HUES64 (cell line): ENCODE measurements at regions not wholly inside any gene's neighbourhood (a gene's known extent, or its start where the extent isn't known, plus 50 kb on each side); places are given as distances from the start of the nearest gene placed in this dataset.

ENCODE experiments used
- H3K27ac ChIP-seq: 2 replicates; pipeline ENCODE4 v1.7.0; 2013; ENCODE audit warnings: low read depth, low read length, inconsistent platforms
- H3K27me3 ChIP-seq: 2 replicates; pipeline ENCODE4 v1.6.1; 2013; ENCODE audit warnings: mild to moderate bottlenecking, low read length; ENCODE audit not compliant: insufficient read depth
- H3K36me3 ChIP-seq: 2 replicates; pipeline ENCODE4 v1.6.1; 2013; ENCODE audit warnings: mild to moderate bottlenecking, low read length; ENCODE audit not compliant: insufficient read depth
- H3K4me1 ChIP-seq: 2 replicates; pipeline ENCODE4 v1.6.1; 2013; ENCODE audit warnings: mild to moderate bottlenecking, low read length, moderate library complexity; ENCODE audit not compliant: insufficient read depth
- H3K4me3 ChIP-seq: 2 replicates; pipeline ENCODE4 v1.5.1; 2013; ENCODE audit warnings: mild to moderate bottlenecking, low read length, moderate library complexity
- H3K9ac ChIP-seq: 2 replicates; pipeline ENCODE4 v1.6.1; 2013; ENCODE audit warnings: mild to moderate bottlenecking, low read depth, low read length
- H3K9me3 ChIP-seq: 2 replicates; pipeline ENCODE4 v1.6.1; 2013; ENCODE audit warnings: low read depth, low read length; ENCODE audit not compliant: insufficient read depth
- WGBS: fragments of 150-250, 120-280 bp; methylation state at CpG from one replicate; pipeline ENCODE4 v1.1.7; 2013; ENCODE audit warnings: missing lambda C conversion rate; 5-methylcytosine and 5-hydroxymethylcytosine counted together

GRCh38 chr15:61759639-61760038 lies 300.6 kb downstream of the VPS13C start:
- Histone ChIP-seq H3K9ac (no peak overlapping the region), H3K36me3 (no peaks in the 10 kb centered on the region), H3K4me3 (no peak overlapping the region), H3K4me1 (peaks cover 6% of the 10 kb centered on the region), H3K9me3 (no peaks in the 10 kb centered on the region), H3K27ac (no peak overlapping the region), H3K27me3 (no peaks in the 10 kb centered on the region)
- 92% methylated on average over 2 of the region's 2 CpGs for WGBS

GRCh38 chr15:61756071-61756820 lies 304.0 kb downstream of the VPS13C start:
- Histone ChIP-seq H3K9ac (no peak overlapping the region), H3K27me3 (no peaks in the 10 kb centered on the region), H3K4me3 (no peak overlapping the region), H3K4me1 (no peaks in the 10 kb centered on the region), H3K36me3 (no peaks in the 10 kb centered on the region), H3K27ac (no peak overlapping the region), H3K9me3 (no peaks in the 10 kb centered on the region)
- 83% methylated on average over 3 of the region's 4 CpGs for WGBS

GRCh38 chr15:61755467-61755866 lies 304.8 kb downstream of the VPS13C start:
- Histone ChIP-seq H3K4me3 (no peak overlapping the region), H3K27ac (no peak overlapping the region), H3K4me1 (no peaks in the 10 kb centered on the region), H3K27me3 (no peaks in the 10 kb centered on the region), H3K9ac (no peak overlapping the region), H3K36me3 (no peaks in the 10 kb centered on the region), H3K9me3 (no peaks in the 10 kb centered on the region)
- 94% methylated on average over 2 of the region's 2 CpGs for WGBS

- Histone ChIP-seq H3K4me3 (no peak overlapping the region), H3K9me3 (no peaks in the 10 kb centered on the region), H3K27me3 (no peaks in the 10 kb centered on the region), H3K4me1 (no peaks in the 10 kb centered on the region), H3K9ac (no peak overlapping the region), H3K27ac (no peak overlapping the region), H3K36me3 (no peaks in the 10 kb centered on the region)
- WGBS: 98% methylated on average over 6 of the region's 6 CpGs
These were observed 307.1 kb downstream of the VPS13C start for GRCh38 chr15:61753018-61753710.

GRCh38 chr15:61752001-61752400 lies 308.2 kb downstream of the VPS13C start:
- no peaks in the 10 kb centered on the region for H3K4me1 ChIP-seq
- H3K27me3 ChIP-seq: no peaks in the 10 kb centered on the region
- no peak overlapping the region for H3K27ac ChIP-seq
- no peaks in the 10 kb centered on the region for H3K36me3 ChIP-seq
- WGBS: 85% methylated on average over 5 of the region's 5 CpGs
- no peaks in the 10 kb centered on the region for H3K9me3 ChIP-seq
- no peak overlapping the region for H3K9ac ChIP-seq
- no peak overlapping the region for H3K4me3 ChIP-seq

- Histone ChIP-seq H3K4me3 (no peak overlapping the region), H3K27me3 (no peaks in the 10 kb centered on the region), H3K27ac (no peak overlapping the region), H3K9me3 (no peaks in the 10 kb centered on the region), H3K4me1 (no peaks in the 10 kb centered on the region), H3K9ac (no peak overlapping the region), H3K36me3 (no peaks in the 10 kb centered on the region)
- 92% methylated on average over 15 of the region's 15 CpGs for WGBS
These were observed 309.8 kb downstream of the VPS13C start for GRCh38 chr15:61750271-61751084.

- WGBS: 94% methylated on average over 5 of the region's 7 CpGs
- Histone ChIP-seq H3K9ac (no peak overlapping the region), H3K4me3 (no peak overlapping the region), H3K9me3 (no peaks in the 10 kb centered on the region), H3K36me3 (no peaks in the 10 kb centered on the region), H3K27ac (no peak overlapping the region), H3K27me3 (no peaks in the 10 kb centered on the region), H3K4me1 (no peaks in the 10 kb centered on the region)
These were observed 311.1 kb downstream of the VPS13C start for GRCh38 chr15:61749169-61749568.

- H3K4me3 ChIP-seq: no peak overlapping the region
- H3K9me3 ChIP-seq: no peaks in the 10 kb centered on the region
- no peaks in the 10 kb centered on the region for H3K27me3 ChIP-seq
- H3K4me1 ChIP-seq: no peaks in the 10 kb centered on the region
- H3K27ac ChIP-seq: no peak overlapping the region
- H3K9ac ChIP-seq: no peak overlapping the region
- WGBS: 100% methylated on average over 2 of the region's 2 CpGs
- H3K36me3 ChIP-seq: no peaks in the 10 kb centered on the region
These were observed 311.7 kb downstream of the VPS13C start for GRCh38 chr15:61748529-61748928.

- 92% methylated on average over 2 of the region's 2 CpGs for WGBS
- H3K27ac ChIP-seq: no peak overlapping the region
- H3K36me3 ChIP-seq: no peaks in the 10 kb centered on the region
- H3K4me3 ChIP-seq: no peak overlapping the region
- H3K4me1 ChIP-seq: no peaks in the 10 kb centered on the region
- no peak overlapping the region for H3K9ac ChIP-seq
- no peaks in the 10 kb centered on the region for H3K9me3 ChIP-seq
- H3K27me3 ChIP-seq: no peaks in the 10 kb centered on the region
These were observed 313.7 kb downstream of the VPS13C start for GRCh38 chr15:61746589-61746988.

GRCh38 chr15:61743345-61743909 lies 316.8 kb downstream of the VPS13C start:
- Histone ChIP-seq H3K9ac (no peak overlapping the region), H3K27ac (no peak overlapping the region), H3K4me3 (no peak overlapping the region), H3K36me3 (no peaks in the 10 kb centered on the region), H3K4me1 (no peaks in the 10 kb centered on the region), H3K27me3 (no peaks in the 10 kb centered on the region), H3K9me3 (no peaks in the 10 kb centered on the region)
- 96% methylated on average over 3 of the region's 3 CpGs for WGBS

GRCh38 chr15:61742591-61742990 lies 317.7 kb downstream of the VPS13C start:
- H3K27me3 ChIP-seq: no peaks in the 10 kb centered on the region
- no peaks in the 10 kb centered on the region for H3K4me1 ChIP-seq
- no peak overlapping the region for H3K27ac ChIP-seq
- H3K9me3 ChIP-seq: no peaks in the 10 kb centered on the region
- H3K36me3 ChIP-seq: no peaks in the 10 kb centered on the region
- no peak overlapping the region for H3K4me3 ChIP-seq
- H3K9ac ChIP-seq: no peak overlapping the region
